MM.1S (cell line): ENCODE measurements at regions not wholly inside any gene's neighbourhood (a gene's known extent, or its start where the extent isn't known, plus 50 kb on each side); places are given as distances from the start of the nearest gene placed in this dataset.

ENCODE experiments used
- DNase-seq: peaks from one replicate; pipeline ENCODE4 v3.0.0-alpha.2; 2015
- H2AFZ ChIP-seq: fragments of 300-600 bp; sonication (generic); 2 replicates; pipeline ENCODE4 v1.6.0; 2016; ENCODE audit warnings: antibody characterized with exemption, low read length
- H3F3A ChIP-seq: fragments of 300-600 bp; sonication (generic); 2 replicates; pipeline ENCODE4 v1.6.1; 2016; ENCODE audit warnings: mild to moderate bottlenecking, antibody characterized with exemption, low read length, moderate library complexity, mixed read lengths; ENCODE audit not compliant: insufficient read depth
- H3K27ac ChIP-seq: fragments of 300-600 bp; sonication (generic); 2 replicates; pipeline ENCODE4 v1.5.1; 2016; ENCODE audit warnings: mild to moderate bottlenecking, low read length
- H3K27me3 ChIP-seq: fragments of 300-600 bp; sonication (generic); replicated peaks from 2 replicates; pipeline ENCODE4 v1.6.0; 2016; ENCODE audit warnings: low read length; ENCODE audit not compliant: insufficient read depth
- H3K36me3 ChIP-seq: fragments of 300-600 bp; sonication (generic); replicated peaks from 2 replicates; pipeline ENCODE4 v1.6.1; 2016; ENCODE audit warnings: mild to moderate bottlenecking, low read length, mixed read lengths; ENCODE audit not compliant: insufficient read depth
- H3K4me1 ChIP-seq: fragments of 300-600 bp; sonication (generic); 2 replicates; pipeline ENCODE4 v1.6.1; 2016; ENCODE audit warnings: low read length, mixed read lengths
- H3K4me2 ChIP-seq: fragments of 300-600 bp; sonication (generic); 2 replicates; pipeline ENCODE4 v1.6.0; 2016; ENCODE audit warnings: low read depth, low read length
- H3K4me3 ChIP-seq: fragments of 300-600 bp; sonication (generic); 2 replicates; pipeline ENCODE4 v1.5.1; 2016; ENCODE audit warnings: low read length, mixed read lengths
- H3K79me2 ChIP-seq: fragments of 300-600 bp; sonication (generic); 2 replicates; pipeline ENCODE4 v1.6.1; 2016; ENCODE audit warnings: mixed run types, low read length, mixed read lengths
- H3K9ac ChIP-seq: fragments of 300-600 bp; sonication (generic); 2 replicates; pipeline ENCODE4 v1.6.1; 2016; ENCODE audit warnings: low read length, mixed read lengths
- H3K9me2 ChIP-seq: fragments of 300-600 bp; sonication (generic); replicated peaks from 2 replicates; pipeline ENCODE4 v1.6.1; 2016; ENCODE audit warnings: mild to moderate bottlenecking, low read length, mixed read lengths; ENCODE audit not compliant: insufficient read depth
- H3K9me3 ChIP-seq: fragments of 300-600 bp; sonication (generic); replicated peaks from 2 replicates; pipeline ENCODE4 v1.6.1; 2016; ENCODE audit warnings: mild to moderate bottlenecking, low read length, mixed read lengths; ENCODE audit not compliant: insufficient read depth
- H4K20me1 ChIP-seq: fragments of 300-600 bp; sonication (generic); 2 replicates; pipeline ENCODE4 v1.6.1; 2016; ENCODE audit warnings: mild to moderate bottlenecking, low read length, moderate library complexity, mixed read lengths; ENCODE audit not compliant: insufficient read depth
- EZH2 ChIP-seq: fragments of 300-600 bp; sonication (generic); optimal IDR thresholded peaks from 2 replicates; pipeline ENCODE3; 2017; ENCODE audit warnings: low read depth, mild to moderate bottlenecking, antibody characterized with exemption, low read length, mixed read lengths
- EZH2phosphoT487 ChIP-seq: fragments of 300-600 bp; sonication (generic); IDR thresholded peaks from 2 replicates; pipeline ENCODE4 v1.6.1; 2018; ENCODE audit warnings: antibody characterized with exemption, low read length
- TF ChIP-seq, protein P1 (sequence below): fragments of 300-600 bp; sonication (generic); IDR thresholded peaks from 2 replicates; pipeline ENCODE4 v1.5.1; 2016; ENCODE audit warnings: antibody characterized with exemption, low read length, mixed read lengths

DNA sequence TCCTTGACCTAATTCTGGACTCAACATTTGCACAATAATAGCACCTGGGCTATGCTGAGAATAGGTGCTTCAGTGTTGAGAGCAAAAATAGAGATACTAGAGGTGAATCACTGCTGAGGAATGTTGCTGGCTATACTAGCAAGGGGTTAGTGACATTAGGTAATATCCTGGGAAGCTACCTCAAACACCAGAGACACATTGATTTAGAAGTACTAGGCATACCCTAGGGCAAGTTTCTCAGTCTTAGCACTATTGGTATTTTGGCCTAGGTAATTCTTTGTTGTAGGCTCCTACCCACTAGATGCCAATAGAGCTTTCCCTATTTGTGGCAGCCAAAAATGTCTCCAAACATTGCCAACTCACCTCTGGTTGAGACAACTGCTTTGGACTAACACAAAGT lies 484.0 kb upstream of the MBL2 start:
- Histone ChIP-seq H3K4me1 (peaks cover 4% of the 10 kb centered on the region; the same call in 1 of the 2 replicates), H4K20me1 (no peaks in the 10 kb centered on the region), H3K79me2 (no peaks in the 10 kb centered on the region), H3K27ac (no peak overlapping the region), H3K9ac (no peak overlapping the region), H3K27me3 (no peaks in the 10 kb centered on the region), H3K36me3 (no peaks in the 10 kb centered on the region), H3K4me3 (no peak overlapping the region), H2AFZ (no peak overlapping the region), H3K9me2 (no peaks in the 10 kb centered on the region), H3F3A (no peaks in the 10 kb centered on the region), H3K9me3 (no peaks in the 10 kb centered on the region), H3K4me2 (no peak overlapping the region)
- DNase-seq = no peak
- TF ChIP-seq EZH2 (no peak), EZH2phosphoT487 (no peak)
- TF ChIP-seq, protein P1, sequence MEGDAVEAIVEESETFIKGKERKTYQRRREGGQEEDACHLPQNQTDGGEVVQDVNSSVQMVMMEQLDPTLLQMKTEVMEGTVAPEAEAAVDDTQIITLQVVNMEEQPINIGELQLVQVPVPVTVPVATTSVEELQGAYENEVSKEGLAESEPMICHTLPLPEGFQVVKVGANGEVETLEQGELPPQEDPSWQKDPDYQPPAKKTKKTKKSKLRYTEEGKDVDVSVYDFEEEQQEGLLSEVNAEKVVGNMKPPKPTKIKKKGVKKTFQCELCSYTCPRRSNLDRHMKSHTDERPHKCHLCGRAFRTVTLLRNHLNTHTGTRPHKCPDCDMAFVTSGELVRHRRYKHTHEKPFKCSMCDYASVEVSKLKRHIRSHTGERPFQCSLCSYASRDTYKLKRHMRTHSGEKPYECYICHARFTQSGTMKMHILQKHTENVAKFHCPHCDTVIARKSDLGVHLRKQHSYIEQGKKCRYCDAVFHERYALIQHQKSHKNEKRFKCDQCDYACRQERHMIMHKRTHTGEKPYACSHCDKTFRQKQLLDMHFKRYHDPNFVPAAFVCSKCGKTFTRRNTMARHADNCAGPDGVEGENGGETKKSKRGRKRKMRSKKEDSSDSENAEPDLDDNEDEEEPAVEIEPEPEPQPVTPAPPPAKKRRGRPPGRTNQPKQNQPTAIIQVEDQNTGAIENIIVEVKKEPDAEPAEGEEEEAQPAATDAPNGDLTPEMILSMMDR = no peak

DNA sequence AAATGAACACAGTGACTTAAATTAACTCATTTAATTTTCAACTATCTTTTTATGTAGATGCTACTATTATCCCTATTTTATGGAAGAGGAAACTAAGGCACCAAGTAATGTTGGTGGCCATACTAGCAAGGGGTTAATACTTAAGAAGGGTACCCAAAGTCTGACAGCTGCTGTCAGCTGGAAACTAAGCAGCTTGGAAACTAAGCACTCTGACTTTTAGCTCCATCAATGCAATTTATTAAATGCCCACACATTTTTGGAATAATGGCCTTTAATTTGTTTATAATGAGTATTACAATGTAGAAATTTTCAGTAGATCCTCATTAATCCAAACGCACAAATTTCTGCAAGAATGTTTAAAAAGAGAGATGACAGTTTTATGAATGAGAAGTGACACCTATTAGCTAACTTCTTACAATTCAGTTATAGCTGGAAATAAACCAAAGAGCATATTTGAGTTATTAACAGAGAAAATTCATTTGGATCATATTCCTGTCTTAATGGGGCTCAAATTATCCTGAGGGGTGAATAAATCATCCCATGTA lies 483.1 kb upstream of the MBL2 start:
- H3K27me3 ChIP-seq = no peaks in the 10 kb centered on the region
- no peak overlapping the region for H2AFZ ChIP-seq
- no peak for DNase-seq
- TF ChIP-seq EZH2 (no peak), EZH2phosphoT487 (no peak)
- TF ChIP-seq, protein P1 = no peak
- H3K9me3 ChIP-seq = no peaks in the 10 kb centered on the region
- H3K9me2 ChIP-seq = no peaks in the 10 kb centered on the region
- no peaks in the 10 kb centered on the region for H3K36me3 ChIP-seq
- no peak overlapping the region for H3K9ac ChIP-seq
- no peak overlapping the region for H3K27ac ChIP-seq
- no peaks in the 10 kb centered on the region for H3K79me2 ChIP-seq
- H3K4me1 ChIP-seq = peaks cover 4% of the 10 kb centered on the region; the same call in 1 of the 2 replicates
- no peak overlapping the region for H3K4me2 ChIP-seq
- no peaks in the 10 kb centered on the region for H4K20me1 ChIP-seq
- no peak overlapping the region for H3K4me3 ChIP-seq
- H3F3A ChIP-seq = no peaks in the 10 kb centered on the region

- Histone ChIP-seq H3K9me3 (no peaks in the 10 kb centered on the region), H3K27ac (no peak overlapping the region; the same call in 1 of the 2 replicates), H3K79me2 (no peaks in the 10 kb centered on the region), H4K20me1 (no peaks in the 10 kb centered on the region), H3F3A (no peaks in the 10 kb centered on the region), H3K4me1 (peaks cover 4% of the 10 kb centered on the region; the same call in 1 of the 2 replicates), H3K27me3 (no peaks in the 10 kb centered on the region), H3K4me2 (no peak overlapping the region), H3K9ac (no peak overlapping the region), H2AFZ (no peak overlapping the region), H3K9me2 (no peaks in the 10 kb centered on the region), H3K4me3 (no peak overlapping the region), H3K36me3 (no peaks in the 10 kb centered on the region)
- DNase-seq = peak; percentile 35
- TF ChIP-seq, protein P1 = no peak
- TF ChIP-seq EZH2phosphoT487 (no peak), EZH2 (no peak)
These were observed 480.6 kb upstream of the MBL2 start for GRCh38 chr10:53253221-53253620.
